HG03103 (cell line): ENCODE measurements at regions not wholly inside any gene's neighbourhood (a gene's known extent, or its start where the extent isn't known, plus 50 kb on each side); places are given as distances from the start of the nearest gene placed in this dataset.

Experiments used
- ATAC-seq: cut with Tn5 transposase; IDR thresholded peaks from one replicate; pipeline ENCODE4 v1.9.1; 2021; ENCODE audit warnings: low read depth; ENCODE audit not compliant: unreplicated experiment

- ATAC-seq: no peak
These were observed 406.0 kb upstream of the GRIA1 start for GRCh38 chr5:153084511-153084910.

- no peak for ATAC-seq
These were observed 404.0 kb upstream of the GRIA1 start for GRCh38 chr5:153086486-153086885.

GRCh38 chr5:153088538-153088937, 401.9 kb upstream of the GRIA1 start:
- no peak for ATAC-seq

GRCh38 chr5:153094333-153094732, 396.1 kb upstream of the GRIA1 start:
- ATAC-seq: no peak

- no peak for ATAC-seq
These were observed 394.1 kb upstream of the GRIA1 start for GRCh38 chr5:153096381-153096780.

- no peak for ATAC-seq
These were observed 391.1 kb upstream of the GRIA1 start for GRCh38 chr5:153099328-153099727.

GRCh38 chr5:153101235-153102180, 389.0 kb upstream of the GRIA1 start:
- ATAC-seq: no peak

DNA sequence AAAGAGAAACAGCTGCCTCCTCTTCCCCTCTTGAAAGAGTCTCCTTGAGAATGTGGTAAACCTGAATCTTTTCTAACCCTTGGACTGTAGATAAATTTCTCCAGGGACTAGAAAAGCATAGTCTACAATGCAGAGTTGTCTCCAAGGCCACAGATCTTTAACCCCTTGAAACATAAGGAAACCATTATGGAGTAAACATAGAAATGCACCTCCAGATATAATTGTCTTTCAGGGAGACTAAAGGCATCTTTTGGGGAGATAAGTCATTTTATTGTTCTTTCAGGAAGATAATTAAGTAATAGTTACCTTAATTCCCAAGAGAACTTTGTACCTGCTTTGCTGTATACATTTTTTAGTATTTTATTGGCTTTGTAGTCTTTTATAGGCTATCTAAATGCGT, 373.6 kb upstream of the GRIA1 start:
- no peak for ATAC-seq

- ATAC-seq: no peak
These were observed 372.5 kb upstream of the GRIA1 start for GRCh38 chr5:153118018-153118417.

- no peak for ATAC-seq
These were observed 368.1 kb upstream of the GRIA1 start for GRCh38 chr5:153122403-153122802.

- no peak for ATAC-seq
These were observed 360.2 kb upstream of the GRIA1 start for GRCh38 chr5:153130296-153130695.

- ATAC-seq: no peak
These were observed 355.1 kb upstream of the GRIA1 start for GRCh38 chr5:153135411-153135810.

DNA sequence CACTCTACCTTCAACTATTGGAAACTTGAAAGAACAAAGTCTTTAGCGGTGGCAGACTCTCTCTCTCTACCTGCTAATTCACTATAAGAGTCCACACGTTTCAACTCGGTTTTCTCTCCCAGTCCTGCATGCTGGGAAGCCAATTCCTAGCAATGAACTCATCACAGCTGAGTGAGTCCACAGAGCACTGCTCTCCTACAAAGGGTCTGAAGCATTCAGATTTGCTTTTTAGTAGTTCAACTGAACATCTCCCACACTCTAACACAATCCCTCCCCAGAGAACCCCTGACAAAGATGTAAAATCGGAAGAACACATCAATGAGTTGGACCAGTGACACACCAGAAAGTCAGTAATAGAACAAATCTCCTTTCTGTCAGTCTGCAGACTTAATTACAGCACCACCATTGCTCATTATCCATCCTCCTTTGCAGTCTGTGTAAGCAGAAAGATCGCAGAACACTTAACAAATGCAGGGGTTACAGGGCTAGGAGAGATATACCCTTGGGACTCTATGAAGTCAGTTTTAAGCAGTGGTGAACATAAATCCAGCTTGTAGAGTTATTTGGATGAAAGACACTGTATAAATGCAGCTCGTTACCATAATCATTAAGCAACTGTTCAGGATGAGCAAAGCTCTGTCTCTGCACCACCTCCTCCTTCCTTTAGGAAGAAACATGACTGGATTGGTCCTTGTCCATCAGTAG, 353.4 kb upstream of the GRIA1 start:
- no peak for ATAC-seq

GRCh38 chr5:153147891-153148623, 342.4 kb upstream of the GRIA1 start:
- peak; percentile 76 for ATAC-seq

DNA sequence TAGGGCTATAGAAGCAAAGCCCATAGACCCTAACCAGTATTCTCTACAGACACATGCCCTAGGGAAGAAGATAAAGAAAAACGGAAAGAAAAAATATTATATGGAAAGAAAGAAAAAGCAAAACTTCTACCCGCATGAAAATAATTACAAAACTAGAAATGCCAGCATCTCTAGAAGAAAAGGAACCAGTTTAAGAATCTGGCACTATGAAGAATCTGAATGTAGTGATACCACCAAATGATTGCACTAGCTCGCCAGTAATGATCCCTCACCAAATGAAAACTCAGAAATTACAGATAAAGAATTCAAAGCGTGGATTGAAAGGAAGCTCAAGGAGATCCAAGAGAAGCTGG, 341.9 kb upstream of the GRIA1 start:
- no peak for ATAC-seq

GRCh38 chr5:153151558-153151957, 338.9 kb upstream of the GRIA1 start:
- no peak for ATAC-seq

DNA sequence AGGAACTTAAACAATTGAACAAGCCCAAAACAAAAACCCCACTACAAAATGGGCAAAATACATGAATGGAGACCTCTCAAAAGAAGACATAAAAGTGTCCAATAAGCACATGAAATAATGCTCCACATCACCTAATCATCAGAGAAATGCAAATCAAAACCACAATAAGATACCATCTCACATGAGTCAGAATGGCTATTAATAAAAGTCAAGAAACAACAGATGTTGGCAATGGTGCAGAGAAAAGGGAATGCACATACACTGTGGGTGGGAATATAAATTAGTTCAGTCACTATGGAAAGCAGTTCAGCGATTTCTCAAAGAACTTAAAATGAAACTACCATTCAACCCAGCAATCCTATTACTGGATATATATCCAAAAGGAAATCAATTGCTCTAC, 337.4 kb upstream of the GRIA1 start:
- ATAC-seq: no peak

GRCh38 chr5:153157156-153157555, 333.3 kb upstream of the GRIA1 start:
- no peak for ATAC-seq

- no peak for ATAC-seq
These were observed 331.9 kb upstream of the GRIA1 start for GRCh38 chr5:153158608-153159007.

DNA sequence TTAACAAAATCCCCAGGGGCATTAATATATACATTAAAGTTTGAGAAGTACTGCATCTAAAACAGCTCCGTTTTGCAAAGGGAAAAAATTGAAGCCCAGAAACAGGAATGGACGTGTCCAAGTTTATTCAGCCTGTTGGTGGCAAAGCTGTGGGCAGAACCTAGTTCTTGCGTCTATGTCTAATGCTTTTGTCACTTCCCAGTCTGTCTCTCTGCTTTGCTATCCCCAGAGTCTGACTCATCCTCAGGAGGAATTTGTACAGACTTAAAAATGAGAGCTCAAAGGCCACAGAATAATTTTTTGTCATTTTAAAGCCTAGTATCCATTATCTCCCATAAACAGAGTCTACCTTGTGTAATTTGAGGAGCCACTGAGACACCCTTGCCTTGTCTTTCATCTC, 330.9 kb upstream of the GRIA1 start:
- ATAC-seq: no peak

GRCh38 chr5:153168241-153168640, 322.2 kb upstream of the GRIA1 start:
- ATAC-seq: no peak
